Neural progenitor cell (in vitro differentiated cells): ENCODE measurements at regions not wholly inside any gene's neighbourhood (a gene's known extent, or its start where the extent isn't known, plus 50 kb on each side); places are given as distances from the start of the nearest gene placed in this dataset.
"Not testable (repeated sequence)": the region's sequence is repeated elsewhere in the genome, so short reads cannot be mapped to it uniquely, and the experiment has no call there.

Experiments
- DNase-seq: peaks from one replicate; pipeline ENCODE4 v3.0.0-alpha.2; 2016; ENCODE audit warnings: low spot score
- H2AFZ ChIP-seq: fragments of 200-600 bp; sonication (generic); replicated peaks from 2 replicates; pipeline ENCODE4 v1.6.1; 2016; ENCODE audit warnings: antibody characterized with exemption
- H3F3A ChIP-seq: fragments of 200-600 bp; sonication (generic); 2 replicates; pipeline ENCODE4 v1.6.1; 2016; ENCODE audit warnings: antibody characterized with exemption, low read depth
- H3K27ac ChIP-seq: fragments of 200-600 bp; sonication (generic); 2 replicates; pipeline ENCODE4 v1.5.1; 2016; ENCODE audit warnings: mild to moderate bottlenecking
- H3K27me3 ChIP-seq: fragments of 200-600 bp; sonication (generic); 2 replicates; pipeline ENCODE4 v1.6.1; 2016; ENCODE audit warnings: mild to moderate bottlenecking, moderate library complexity
- H3K36me3 ChIP-seq: fragments of 200-600 bp; sonication (generic); 2 replicates; pipeline ENCODE4 v1.5.1; 2016
- H3K4me1 ChIP-seq: fragments of 200-600 bp; sonication (generic); 2 replicates; pipeline ENCODE4 v1.6.1; 2016; ENCODE audit warnings: mixed run types
- H3K4me2 ChIP-seq: fragments of 200-600 bp; sonication (generic); 2 replicates; pipeline ENCODE4 v1.6.1; 2016
- H3K4me3 ChIP-seq: fragments of 200-600 bp; sonication (generic); 2 replicates; pipeline ENCODE4 v1.5.1; 2016
- H3K79me2 ChIP-seq: fragments of 200-600 bp; sonication (generic); 2 replicates; pipeline ENCODE4 v1.6.1; 2016; ENCODE audit warnings: low read depth
- H3K9ac ChIP-seq: fragments of 200-600 bp; sonication (generic); 2 replicates; pipeline ENCODE4 v1.6.1; 2016
- H3K9me3 ChIP-seq: fragments of 200-600 bp; sonication (generic); 2 replicates; pipeline ENCODE4 v1.5.1; 2016; ENCODE audit warnings: low read depth
- H4K20me1 ChIP-seq: fragments of 200-600 bp; sonication (generic); 2 replicates; pipeline ENCODE4 v1.6.1; 2016; ENCODE audit warnings: low read depth
- H3K27ac Mint-ChIP-seq: 3 replicates; pipeline ENCODE4 v1.8.0; 2021; ENCODE audit warnings: mixed read lengths
- H3K27me3 Mint-ChIP-seq: 2 replicates; pipeline ENCODE4 v1.8.0; 2022; ENCODE audit warnings: low read depth, mild to moderate bottlenecking, inconsistent platforms, moderate library complexity, mixed read lengths; ENCODE audit not compliant: insufficient read depth
- H3K36me3 Mint-ChIP-seq: 3 replicates; pipeline ENCODE4 v1.8.0; 2021; ENCODE audit warnings: mixed read lengths
- H3K4me1 Mint-ChIP-seq: 3 replicates; pipeline ENCODE4 v1.8.0; 2021; ENCODE audit warnings: mixed read lengths
- H3K4me3 Mint-ChIP-seq: 3 replicates; pipeline ENCODE4 v1.8.0; 2021; ENCODE audit warnings: mild to moderate bottlenecking, moderate library complexity, mixed read lengths
- H3K9me3 Mint-ChIP-seq: 3 replicates; pipeline ENCODE4 v1.8.0; 2020; ENCODE audit warnings: mixed read lengths
- CTCF ChIP-seq: fragments of 200-600 bp; sonication (generic); IDR thresholded peaks from 2 replicates; pipeline ENCODE4 v1.5.1; 2017; ENCODE audit warnings: antibody characterized with exemption, mild to moderate bottlenecking
- EZH2 ChIP-seq: fragments of 200-600 bp; sonication (generic); IDR thresholded peaks from 2 replicates; pipeline ENCODE4 v1.6.1; 2017; ENCODE audit warnings: antibody characterized with exemption, mild to moderate bottlenecking, moderate library complexity
- EZH2phosphoT487 ChIP-seq: fragments of 200-600 bp; sonication (generic); IDR thresholded peaks from 2 replicates; pipeline ENCODE4 v1.6.1; 2017; ENCODE audit warnings: antibody characterized with exemption

GRCh38 chr21:9837946-9838737, 683.2 kb upstream of the TPTE start:
- H3K4me2 ChIP-seq, result no peak overlapping the region
- no peak overlapping the region for H3K27ac Mint-ChIP-seq
- H3K4me1 Mint-ChIP-seq, result no peaks in the 10 kb centered on the region
- no peak for TF ChIP-seq EZH2phosphoT487
- TF ChIP-seq EZH2, result no peak
- no peak for TF ChIP-seq CTCF
- no peak for DNase-seq
- H3K9ac ChIP-seq, result no peak overlapping the region
- H2AFZ ChIP-seq, result no peak overlapping the region
- H3K9me3 Mint-ChIP-seq, result peaks cover 49% of the 10 kb centered on the region
- H3K79me2 ChIP-seq, result no peaks in the 10 kb centered on the region
- H3K27ac ChIP-seq, result no peak overlapping the region
- peaks cover 7% of the 10 kb centered on the region for H3K27me3 Mint-ChIP-seq
- no peaks in the 10 kb centered on the region for H3K4me1 ChIP-seq
- H3K4me3 Mint-ChIP-seq, result peak overlapping the region; percentile 41
- H3F3A ChIP-seq, result no peaks in the 10 kb centered on the region
- H3K36me3 Mint-ChIP-seq, result peaks cover 7% of the 10 kb centered on the region
- H3K4me3 ChIP-seq, result no peak overlapping the region
- no peaks in the 10 kb centered on the region for H3K27me3 ChIP-seq
- H4K20me1 ChIP-seq, result no peaks in the 10 kb centered on the region
- H3K9me3 ChIP-seq, result peaks cover 37% of the 10 kb centered on the region
- peaks cover 6% of the 10 kb centered on the region for H3K36me3 ChIP-seq

DNA sequence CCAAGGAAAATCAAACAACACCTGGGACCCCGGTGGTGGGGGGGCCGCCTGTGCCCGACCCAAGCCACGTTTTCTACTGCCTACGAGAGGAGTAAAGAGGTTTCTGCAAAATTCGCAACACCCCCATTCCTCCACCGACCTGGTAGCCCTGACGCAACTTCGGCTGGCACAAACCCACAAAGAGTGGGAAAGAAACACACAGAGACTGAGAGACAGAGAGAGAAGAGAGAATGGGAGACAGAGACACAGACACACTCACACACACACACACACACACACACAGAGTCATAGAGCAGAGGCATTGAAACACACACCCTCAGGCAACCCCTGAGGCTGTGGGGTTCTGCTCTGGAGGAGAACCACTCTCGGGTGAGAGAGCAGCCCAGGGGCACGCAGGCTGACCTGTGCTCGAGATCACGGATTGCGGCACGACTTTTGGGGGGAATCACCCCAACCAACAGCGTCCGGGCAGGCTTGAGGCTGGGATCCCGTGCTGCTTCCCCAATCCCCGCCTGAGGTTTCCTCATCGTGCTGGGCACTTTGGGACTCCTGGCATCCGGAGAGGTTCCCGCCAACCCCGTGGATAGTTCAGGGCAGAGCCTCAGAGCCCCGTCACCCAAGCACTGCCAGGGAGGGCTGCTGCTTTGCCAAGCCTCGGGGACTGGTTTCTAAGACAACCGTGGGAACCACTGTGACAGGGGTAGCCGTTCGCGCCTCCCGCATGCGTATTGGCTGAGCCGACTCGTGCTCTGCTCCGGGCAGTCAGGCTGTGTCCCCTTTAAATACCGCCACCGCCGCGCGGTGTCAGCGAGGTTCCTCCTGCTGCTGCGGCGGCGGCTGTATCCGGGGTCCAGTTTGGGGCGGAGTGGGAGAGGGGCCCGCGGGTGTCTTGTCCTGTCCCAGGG, 682.4 kb upstream of the TPTE start:
- no peak overlapping the region for H3K4me2 ChIP-seq
- H3K9me3 Mint-ChIP-seq, result peaks cover 48% of the 10 kb centered on the region
- no peak for DNase-seq

DNA sequence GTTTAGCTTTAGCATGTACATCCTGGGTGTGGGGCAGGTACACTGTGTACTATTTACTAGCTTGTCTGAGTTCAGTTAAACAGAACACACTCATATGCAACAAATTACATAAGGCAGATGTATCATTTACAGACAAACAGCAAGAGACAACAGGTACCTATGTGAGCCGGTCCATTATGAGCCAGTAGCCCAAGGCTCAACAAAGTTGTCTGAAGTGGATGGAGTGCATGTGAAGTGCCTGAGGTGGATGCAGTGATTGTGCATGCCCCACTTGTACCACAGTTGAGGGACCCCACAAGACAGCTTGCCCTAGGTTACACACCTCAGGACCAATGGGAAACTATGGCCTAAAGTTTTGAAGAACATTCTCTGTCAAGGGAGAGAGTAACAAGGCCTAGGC, 677.3 kb upstream of the TPTE start:
- H3K4me3 ChIP-seq, H3F3A ChIP-seq, H3K27me3 ChIP-seq, H3K4me3 Mint-ChIP-seq, H3K4me2 ChIP-seq, H3K36me3 ChIP-seq, H3K27ac Mint-ChIP-seq, H3K27me3 Mint-ChIP-seq, H3K79me2 ChIP-seq, H3K4me1 ChIP-seq, H2AFZ ChIP-seq, DNase-seq, H3K36me3 Mint-ChIP-seq, H4K20me1 ChIP-seq, H3K27ac ChIP-seq, H3K9ac ChIP-seq, H3K4me1 Mint-ChIP-seq: not testable (repeated sequence)
- H3K9me3 ChIP-seq, result peaks cover 54% of the 10 kb centered on the region
- peaks cover 34% of the 10 kb centered on the region for H3K9me3 Mint-ChIP-seq

More for the DNA sequence above, 682.4 kb upstream of the TPTE start:
- H3K36me3 Mint-ChIP-seq, result peaks cover 7% of the 10 kb centered on the region
- H3K4me3 Mint-ChIP-seq, result peak overlapping the region; percentile 8
- peaks cover 43% of the 10 kb centered on the region for H3K9me3 ChIP-seq
- H3K4me3 ChIP-seq, result no peak overlapping the region
- H3K27ac Mint-ChIP-seq, result no peak overlapping the region
- no peaks in the 10 kb centered on the region for H3K79me2 ChIP-seq
- H2AFZ ChIP-seq, result no peak overlapping the region
- H3K27me3 ChIP-seq, result no peaks in the 10 kb centered on the region
- H3K9ac ChIP-seq, result no peak overlapping the region
- no peak overlapping the region for H3K27ac ChIP-seq
- H3K36me3 ChIP-seq, result peaks cover 6% of the 10 kb centered on the region
- H3F3A ChIP-seq, result no peaks in the 10 kb centered on the region
- H4K20me1 ChIP-seq, result no peaks in the 10 kb centered on the region
- H3K27me3 Mint-ChIP-seq, result peaks cover 7% of the 10 kb centered on the region
- no peaks in the 10 kb centered on the region for H3K4me1 ChIP-seq
- TF ChIP-seq CTCF, result no peak
- no peak for TF ChIP-seq EZH2
- TF ChIP-seq EZH2phosphoT487, result no peak
- no peaks in the 10 kb centered on the region for H3K4me1 Mint-ChIP-seq

GRCh38 chr21:9847511-9847910, 673.9 kb upstream of the TPTE start:
- H3K9me3 Mint-ChIP-seq, result peaks cover 17% of the 10 kb centered on the region
- H3K9me3 ChIP-seq, result peaks cover 44% of the 10 kb centered on the region
- not testable (repeated sequence) for DNase-seq, H3K36me3 Mint-ChIP-seq, H3K4me3 Mint-ChIP-seq, H3K79me2 ChIP-seq, H3K9ac ChIP-seq, H3K27ac Mint-ChIP-seq, H3K4me1 ChIP-seq, H3K27me3 ChIP-seq, H3K4me1 Mint-ChIP-seq, H3K4me2 ChIP-seq, H3F3A ChIP-seq, H3K27ac ChIP-seq, H4K20me1 ChIP-seq, H3K36me3 ChIP-seq, H3K4me3 ChIP-seq, H2AFZ ChIP-seq, H3K27me3 Mint-ChIP-seq

DNA sequence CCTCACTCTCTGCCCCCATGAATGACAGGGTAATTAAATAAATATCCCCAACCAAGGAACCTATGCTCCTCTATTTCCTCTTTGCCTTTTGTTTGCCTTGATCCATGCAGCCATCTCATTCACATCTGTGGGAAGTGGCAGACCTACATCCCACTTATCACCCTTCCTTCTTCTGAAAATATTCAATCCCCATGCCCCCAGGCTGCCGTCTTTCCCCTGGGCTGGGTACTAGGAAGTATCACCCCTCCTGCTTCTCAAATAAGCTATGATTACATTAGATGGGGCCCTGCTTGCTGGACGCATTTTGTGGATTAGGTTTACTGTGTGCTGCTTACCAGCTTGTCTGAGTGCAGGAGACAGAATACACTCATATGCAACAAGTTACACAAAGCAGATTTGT, 670.2 kb upstream of the TPTE start:
- not testable (repeated sequence) for H3K4me1 Mint-ChIP-seq, H3K27ac ChIP-seq, H3K27me3 Mint-ChIP-seq, H3K27ac Mint-ChIP-seq, H3K36me3 Mint-ChIP-seq, H4K20me1 ChIP-seq, H3K27me3 ChIP-seq, H3K4me3 Mint-ChIP-seq, H3K4me1 ChIP-seq, H3K79me2 ChIP-seq, H3K36me3 ChIP-seq, H3K4me3 ChIP-seq, H3K9ac ChIP-seq, H3F3A ChIP-seq, H3K4me2 ChIP-seq, H2AFZ ChIP-seq, DNase-seq
- peaks cover 11% of the 10 kb centered on the region for H3K9me3 Mint-ChIP-seq
- peaks cover 44% of the 10 kb centered on the region for H3K9me3 ChIP-seq

GRCh38 chr21:9851695-9852094, 669.7 kb upstream of the TPTE start:
- not testable (repeated sequence) for H3K27ac ChIP-seq, DNase-seq, H3K4me1 ChIP-seq, H3K27me3 Mint-ChIP-seq, H4K20me1 ChIP-seq, H3K79me2 ChIP-seq, H3F3A ChIP-seq, H3K27ac Mint-ChIP-seq, H3K27me3 ChIP-seq, H3K36me3 ChIP-seq, H2AFZ ChIP-seq, H3K4me1 Mint-ChIP-seq, H3K9ac ChIP-seq, H3K4me3 ChIP-seq, H3K4me3 Mint-ChIP-seq, H3K36me3 Mint-ChIP-seq, H3K4me2 ChIP-seq
- peaks cover 44% of the 10 kb centered on the region for H3K9me3 ChIP-seq
- peaks cover 15% of the 10 kb centered on the region for H3K9me3 Mint-ChIP-seq
